ENCODE measurements at regions not wholly inside any gene's neighbourhood (a gene's known extent, or its start where the extent isn't known, plus 50 kb on each side); places are given as distances from the start of the nearest gene placed in this dataset.

DNA sequence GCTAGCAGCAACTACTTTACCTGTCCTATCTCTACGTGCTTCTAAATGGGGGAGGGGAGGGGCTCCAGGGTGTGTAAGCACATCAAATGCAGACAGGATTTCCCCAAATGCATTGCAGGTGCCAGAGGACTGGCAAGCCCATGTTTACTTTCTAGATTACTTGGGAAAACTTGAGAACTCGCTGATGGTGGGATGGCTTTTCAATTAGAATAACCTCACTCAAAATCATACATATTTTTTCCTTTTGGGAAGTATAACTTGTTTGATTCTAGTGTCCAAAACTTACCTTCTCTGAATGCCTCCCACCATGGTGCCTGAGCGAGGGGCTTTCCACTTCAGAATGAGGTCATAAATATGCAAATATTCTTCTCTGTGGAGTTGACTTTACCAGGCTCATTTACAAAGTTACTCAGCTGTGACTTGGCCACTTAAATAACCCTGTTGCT is 191.3 kb upstream of the RHOBTB1 start:
- TF ChIP-seq, protein P1, sequence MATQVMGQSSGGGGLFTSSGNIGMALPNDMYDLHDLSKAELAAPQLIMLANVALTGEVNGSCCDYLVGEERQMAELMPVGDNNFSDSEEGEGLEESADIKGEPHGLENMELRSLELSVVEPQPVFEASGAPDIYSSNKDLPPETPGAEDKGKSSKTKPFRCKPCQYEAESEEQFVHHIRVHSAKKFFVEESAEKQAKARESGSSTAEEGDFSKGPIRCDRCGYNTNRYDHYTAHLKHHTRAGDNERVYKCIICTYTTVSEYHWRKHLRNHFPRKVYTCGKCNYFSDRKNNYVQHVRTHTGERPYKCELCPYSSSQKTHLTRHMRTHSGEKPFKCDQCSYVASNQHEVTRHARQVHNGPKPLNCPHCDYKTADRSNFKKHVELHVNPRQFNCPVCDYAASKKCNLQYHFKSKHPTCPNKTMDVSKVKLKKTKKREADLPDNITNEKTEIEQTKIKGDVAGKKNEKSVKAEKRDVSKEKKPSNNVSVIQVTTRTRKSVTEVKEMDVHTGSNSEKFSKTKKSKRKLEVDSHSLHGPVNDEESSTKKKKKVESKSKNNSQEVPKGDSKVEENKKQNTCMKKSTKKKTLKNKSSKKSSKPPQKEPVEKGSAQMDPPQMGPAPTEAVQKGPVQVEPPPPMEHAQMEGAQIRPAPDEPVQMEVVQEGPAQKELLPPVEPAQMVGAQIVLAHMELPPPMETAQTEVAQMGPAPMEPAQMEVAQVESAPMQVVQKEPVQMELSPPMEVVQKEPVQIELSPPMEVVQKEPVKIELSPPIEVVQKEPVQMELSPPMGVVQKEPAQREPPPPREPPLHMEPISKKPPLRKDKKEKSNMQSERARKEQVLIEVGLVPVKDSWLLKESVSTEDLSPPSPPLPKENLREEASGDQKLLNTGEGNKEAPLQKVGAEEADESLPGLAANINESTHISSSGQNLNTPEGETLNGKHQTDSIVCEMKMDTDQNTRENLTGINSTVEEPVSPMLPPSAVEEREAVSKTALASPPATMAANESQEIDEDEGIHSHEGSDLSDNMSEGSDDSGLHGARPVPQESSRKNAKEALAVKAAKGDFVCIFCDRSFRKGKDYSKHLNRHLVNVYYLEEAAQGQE (IDR thresholded peaks at IDR 0.05): no peak
- TF ChIP-seq POLR2AphosphoS2 (conservative IDR thresholded peaks at IDR 0.05; ENCODE audit: low read length) (no peak), ZSCAN20 (CRISPR knock-in tag; IDR thresholded peaks at IDR 0.05) (no peak), HOXA7 (CRISPR knock-in tag; IDR thresholded peaks at IDR 0.05) (no peak), POLR2A (IDR thresholded peaks at IDR 0.05; ENCODE audit: low read length) (no peak), NPAS2 (CRISPR knock-in tag; IDR thresholded peaks at IDR 0.05; ENCODE audit: borderline replicate concordance) (no peak), FOSL2 (IDR thresholded peaks at IDR 0.05) (no peak), FOSL2 (CRISPR knock-in tag; IDR thresholded peaks at IDR 0.05) (no peak), JUNB (IDR thresholded peaks at IDR 0.05) (no peak), ZFP36 (IDR thresholded peaks at IDR 0.05; ENCODE audit: borderline replicate concordance, partially characterized antibody) (no peak), CBX8 (IDR thresholded peaks at IDR 0.05) (no peak), MYC (IDR thresholded peaks at IDR 0.05; ENCODE audit: borderline replicate concordance, low read length) (no peak), HDAC2 (IDR thresholded peaks at IDR 0.05) (no peak)
- TF ChIP-seq, protein P2, sequence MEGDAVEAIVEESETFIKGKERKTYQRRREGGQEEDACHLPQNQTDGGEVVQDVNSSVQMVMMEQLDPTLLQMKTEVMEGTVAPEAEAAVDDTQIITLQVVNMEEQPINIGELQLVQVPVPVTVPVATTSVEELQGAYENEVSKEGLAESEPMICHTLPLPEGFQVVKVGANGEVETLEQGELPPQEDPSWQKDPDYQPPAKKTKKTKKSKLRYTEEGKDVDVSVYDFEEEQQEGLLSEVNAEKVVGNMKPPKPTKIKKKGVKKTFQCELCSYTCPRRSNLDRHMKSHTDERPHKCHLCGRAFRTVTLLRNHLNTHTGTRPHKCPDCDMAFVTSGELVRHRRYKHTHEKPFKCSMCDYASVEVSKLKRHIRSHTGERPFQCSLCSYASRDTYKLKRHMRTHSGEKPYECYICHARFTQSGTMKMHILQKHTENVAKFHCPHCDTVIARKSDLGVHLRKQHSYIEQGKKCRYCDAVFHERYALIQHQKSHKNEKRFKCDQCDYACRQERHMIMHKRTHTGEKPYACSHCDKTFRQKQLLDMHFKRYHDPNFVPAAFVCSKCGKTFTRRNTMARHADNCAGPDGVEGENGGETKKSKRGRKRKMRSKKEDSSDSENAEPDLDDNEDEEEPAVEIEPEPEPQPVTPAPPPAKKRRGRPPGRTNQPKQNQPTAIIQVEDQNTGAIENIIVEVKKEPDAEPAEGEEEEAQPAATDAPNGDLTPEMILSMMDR (IDR thresholded peaks at IDR 0.05): no peak
- TF ChIP-seq, protein P3, sequence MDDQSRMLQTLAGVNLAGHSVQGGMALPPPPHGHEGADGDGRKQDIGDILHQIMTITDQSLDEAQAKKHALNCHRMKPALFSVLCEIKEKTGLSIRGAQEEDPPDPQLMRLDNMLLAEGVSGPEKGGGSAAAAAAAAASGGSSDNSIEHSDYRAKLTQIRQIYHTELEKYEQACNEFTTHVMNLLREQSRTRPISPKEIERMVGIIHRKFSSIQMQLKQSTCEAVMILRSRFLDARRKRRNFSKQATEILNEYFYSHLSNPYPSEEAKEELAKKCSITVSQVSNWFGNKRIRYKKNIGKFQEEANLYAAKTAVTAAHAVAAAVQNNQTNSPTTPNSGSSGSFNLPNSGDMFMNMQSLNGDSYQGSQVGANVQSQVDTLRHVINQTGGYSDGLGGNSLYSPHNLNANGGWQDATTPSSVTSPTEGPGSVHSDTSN (IDR thresholded peaks at IDR 0.05): no peak

Measured in A549 (cell line).